ENCODE measurements at regions not wholly inside any gene's neighbourhood (a gene's known extent, or its start where the extent isn't known, plus 50 kb on each side); places are given as distances from the start of the nearest gene placed in this dataset.

DNA sequence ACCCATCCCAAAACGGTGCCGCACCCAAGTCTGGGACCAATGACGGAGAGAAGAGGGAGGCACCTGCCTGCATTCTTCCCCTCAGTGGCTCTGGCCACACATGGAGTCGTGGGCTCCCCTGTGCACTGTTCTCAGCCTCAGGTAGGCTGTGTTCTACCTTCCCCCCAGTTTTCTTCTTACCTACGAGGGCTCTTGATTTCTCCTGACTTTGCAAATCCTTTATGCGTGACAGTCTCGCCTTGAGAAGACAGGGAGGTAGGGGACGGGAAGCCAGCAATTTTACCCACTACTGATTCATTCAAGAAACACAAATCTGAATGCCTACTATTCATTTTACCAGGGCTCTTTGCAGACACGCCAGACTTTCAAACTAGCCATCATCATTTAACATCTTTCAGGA is 261.3 kb upstream of the NSMCE3 start:
- Histone ChIP-seq H3K4me3 (no peak overlapping the region), H3K27ac (no peak overlapping the region), H3K27me3 (ENCODE audit: insufficient read depth in 3 of 3, low read length in 2 of 3) (no peaks in the 10 kb centered on the region), H3K36me3 (ENCODE audit: insufficient read depth in 1 of 2, low read depth in 1 of 2) (no peaks in the 10 kb centered on the region), H3K9me3 (no peaks in the 10 kb centered on the region), H3K4me1 (no peaks in the 10 kb centered on the region)
- intact Hi-C loops (cut with DNase I) = no loop called here
- TF ChIP-seq, protein P1, sequence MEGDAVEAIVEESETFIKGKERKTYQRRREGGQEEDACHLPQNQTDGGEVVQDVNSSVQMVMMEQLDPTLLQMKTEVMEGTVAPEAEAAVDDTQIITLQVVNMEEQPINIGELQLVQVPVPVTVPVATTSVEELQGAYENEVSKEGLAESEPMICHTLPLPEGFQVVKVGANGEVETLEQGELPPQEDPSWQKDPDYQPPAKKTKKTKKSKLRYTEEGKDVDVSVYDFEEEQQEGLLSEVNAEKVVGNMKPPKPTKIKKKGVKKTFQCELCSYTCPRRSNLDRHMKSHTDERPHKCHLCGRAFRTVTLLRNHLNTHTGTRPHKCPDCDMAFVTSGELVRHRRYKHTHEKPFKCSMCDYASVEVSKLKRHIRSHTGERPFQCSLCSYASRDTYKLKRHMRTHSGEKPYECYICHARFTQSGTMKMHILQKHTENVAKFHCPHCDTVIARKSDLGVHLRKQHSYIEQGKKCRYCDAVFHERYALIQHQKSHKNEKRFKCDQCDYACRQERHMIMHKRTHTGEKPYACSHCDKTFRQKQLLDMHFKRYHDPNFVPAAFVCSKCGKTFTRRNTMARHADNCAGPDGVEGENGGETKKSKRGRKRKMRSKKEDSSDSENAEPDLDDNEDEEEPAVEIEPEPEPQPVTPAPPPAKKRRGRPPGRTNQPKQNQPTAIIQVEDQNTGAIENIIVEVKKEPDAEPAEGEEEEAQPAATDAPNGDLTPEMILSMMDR (IDR thresholded peaks at IDR 0.05) = no peak
- DNase-seq (no peak), ATAC-seq (no peak)
- 83 to 89% (median 84%) methylated on average over 9 of the region's 9 CpGs for WGBS, 3 donors

GRCh38 chr15:29529043-29529442 is 259.4 kb upstream of the NSMCE3 start:
- ATAC-seq = no peak
- TF ChIP-seq, protein P1 (IDR thresholded peaks at IDR 0.05) = no peak
- intact Hi-C loops (cut with DNase I) = no loop called here

DNA sequence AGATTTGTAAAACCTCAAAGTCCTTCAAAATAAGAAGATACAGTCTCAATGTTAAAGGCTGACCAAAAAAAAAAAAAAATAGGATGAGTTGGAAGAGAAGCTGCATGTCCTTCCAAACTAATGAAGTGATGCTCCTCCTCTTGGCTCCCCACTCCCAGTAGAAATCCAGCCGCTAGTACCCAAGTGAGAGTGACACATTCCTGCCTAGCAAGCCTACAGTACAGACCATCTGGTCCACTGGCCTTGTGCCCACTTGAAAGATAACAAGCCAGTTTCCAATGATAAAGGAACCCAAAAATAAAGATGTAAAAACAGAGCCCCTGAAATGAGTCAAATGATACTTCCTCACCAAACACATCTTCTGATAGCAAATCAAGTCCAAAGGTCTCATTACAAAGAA is 258.7 kb upstream of the NSMCE3 start:
- no peaks in the 10 kb centered on the region for H3K4me1 ChIP-seq
- no peak overlapping the region for H3K4me3 ChIP-seq
- TF ChIP-seq, protein P1 (IDR thresholded peaks at IDR 0.05) = no peak
- ATAC-seq = no peak
- H3K27me3 ChIP-seq (ENCODE audit: insufficient read depth in 3 of 3, low read length in 2 of 3) = no peaks in the 10 kb centered on the region
- WGBS, 3 donors = 20 to 53% (median 23%) methylated on average over 1 of the region's 1 CpG
- no peaks in the 10 kb centered on the region for H3K36me3 ChIP-seq (ENCODE audit: insufficient read depth in 1 of 2, low read depth in 1 of 2)
- no peak overlapping the region for H3K27ac ChIP-seq
- DNase-seq = no peak
- intact Hi-C loops (cut with DNase I) = no loop called here
- no peaks in the 10 kb centered on the region for H3K9me3 ChIP-seq

More at GRCh38 chr15:29529043-29529442, 259.4 kb upstream of the NSMCE3 start:
- H3K27ac ChIP-seq = no peak overlapping the region
- H3K4me1 ChIP-seq = no peaks in the 10 kb centered on the region
- no peak for DNase-seq
- H3K36me3 ChIP-seq (ENCODE audit: insufficient read depth in 1 of 2, low read depth in 1 of 2) = no peaks in the 10 kb centered on the region
- 90 to 92% (median 90%) methylated on average over 3 of the region's 3 CpGs for WGBS, 3 donors
- H3K4me3 ChIP-seq = no peak overlapping the region
- H3K27me3 ChIP-seq (ENCODE audit: insufficient read depth in 3 of 3, low read length in 2 of 3) = no peaks in the 10 kb centered on the region
- no peaks in the 10 kb centered on the region for H3K9me3 ChIP-seq

DNA sequence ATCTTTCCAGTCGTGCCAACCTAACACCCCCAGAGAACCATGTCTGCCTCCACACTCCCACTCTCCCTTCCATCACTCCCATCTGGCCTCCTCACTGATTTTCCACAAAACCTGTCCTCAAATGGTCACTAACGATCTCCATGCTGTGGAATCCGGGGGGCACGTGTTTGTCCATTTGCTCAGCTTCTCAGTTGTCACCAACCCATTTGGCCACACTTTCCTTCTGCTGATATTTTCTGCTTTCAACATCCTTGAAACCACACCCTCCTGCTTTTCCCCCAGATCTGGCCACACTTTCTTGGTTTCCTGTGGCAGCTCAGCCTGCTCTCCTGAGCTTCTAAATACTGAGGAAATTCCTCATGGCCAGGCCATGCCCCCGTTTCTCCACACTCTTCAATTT is 257.2 kb upstream of the NSMCE3 start:
- intact Hi-C loops (cut with DNase I) = no loop called here
- Histone ChIP-seq H3K27ac (no peak overlapping the region), H3K4me3 (no peak overlapping the region), H3K27me3 (ENCODE audit: insufficient read depth in 3 of 3, low read length in 2 of 3) (no peaks in the 10 kb centered on the region), H3K36me3 (ENCODE audit: insufficient read depth in 1 of 2, low read depth in 1 of 2) (no peaks in the 10 kb centered on the region), H3K4me1 (no peaks in the 10 kb centered on the region), H3K9me3 (no peaks in the 10 kb centered on the region)
- ATAC-seq (no peak), DNase-seq (no peak)
- TF ChIP-seq, protein P1 (IDR thresholded peaks at IDR 0.05) = no peak
- 33 to 41% (median 36%) methylated on average over 5 of the region's 5 CpGs for WGBS, 3 donors
